ENCODE measurements at regions not wholly inside any gene's neighbourhood (a gene's known extent, or its start where the extent isn't known, plus 50 kb on each side); places are given as distances from the start of the nearest gene placed in this dataset.

DNA sequence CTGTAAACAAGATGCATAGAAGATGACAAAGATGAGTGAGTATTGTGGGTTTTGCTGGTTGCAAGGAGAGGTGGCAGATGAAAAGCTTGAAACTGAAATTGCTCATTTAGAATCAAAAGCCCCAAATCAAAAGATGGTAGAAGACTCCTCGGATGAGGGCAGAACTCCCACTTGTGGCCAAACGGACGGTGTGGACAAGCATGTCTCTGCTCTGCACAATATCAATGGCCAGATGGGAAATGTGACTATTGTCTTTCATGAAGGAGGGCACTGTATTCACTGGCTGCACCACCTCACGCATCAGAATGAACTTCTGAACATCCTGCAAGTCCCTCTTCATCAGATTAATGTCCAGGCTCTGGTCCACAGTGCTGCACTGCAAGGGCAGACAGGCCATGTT lies 541.7 kb downstream of the MTRR start:
- ChIA-PET CTCF (no interaction called here), POLR2A (no interaction called here)
- Histone ChIP-seq H3K4me2 (no peak overlapping the region), H3K4me3 (ENCODE audit: low read depth in 2 of 2, low read length in 1 of 2) (no peak overlapping the region), H3K4me1 (ENCODE audit: control insufficient read depth in 1 of 2, insufficient read depth in 2 of 2, low read depth in 1 of 2, low read length in 1 of 2) (no peaks in the 10 kb centered on the region), H3K27me3 (ENCODE audit: insufficient read depth) (no peaks in the 10 kb centered on the region; the same call in 1 of the 2 replicates), H3K79me2 (ENCODE audit: insufficient read depth) (no peaks in the 10 kb centered on the region), H3K27ac (ENCODE audit: low read depth in 2 of 2, low read length in 1 of 2) (no peak overlapping the region), H3F3A (replicated peaks; ENCODE audit: insufficient read depth) (no peaks in the 10 kb centered on the region), H3K36me3 (replicated peaks in 1 of 2; ENCODE audit: control insufficient read depth in 1 of 2, insufficient read depth in 2 of 2, low read length in 1 of 2) (no peaks in the 10 kb centered on the region), H3K9ac (no peak overlapping the region), H4K20me1 (ENCODE audit: insufficient read depth) (no peaks in the 10 kb centered on the region), H2AFZ (ENCODE audit: low read depth) (no peak overlapping the region), H3K9me3 (no peaks in the 10 kb centered on the region), H3K9me2 (no peaks in the 10 kb centered on the region)
- TF ChIP-seq, protein P1, sequence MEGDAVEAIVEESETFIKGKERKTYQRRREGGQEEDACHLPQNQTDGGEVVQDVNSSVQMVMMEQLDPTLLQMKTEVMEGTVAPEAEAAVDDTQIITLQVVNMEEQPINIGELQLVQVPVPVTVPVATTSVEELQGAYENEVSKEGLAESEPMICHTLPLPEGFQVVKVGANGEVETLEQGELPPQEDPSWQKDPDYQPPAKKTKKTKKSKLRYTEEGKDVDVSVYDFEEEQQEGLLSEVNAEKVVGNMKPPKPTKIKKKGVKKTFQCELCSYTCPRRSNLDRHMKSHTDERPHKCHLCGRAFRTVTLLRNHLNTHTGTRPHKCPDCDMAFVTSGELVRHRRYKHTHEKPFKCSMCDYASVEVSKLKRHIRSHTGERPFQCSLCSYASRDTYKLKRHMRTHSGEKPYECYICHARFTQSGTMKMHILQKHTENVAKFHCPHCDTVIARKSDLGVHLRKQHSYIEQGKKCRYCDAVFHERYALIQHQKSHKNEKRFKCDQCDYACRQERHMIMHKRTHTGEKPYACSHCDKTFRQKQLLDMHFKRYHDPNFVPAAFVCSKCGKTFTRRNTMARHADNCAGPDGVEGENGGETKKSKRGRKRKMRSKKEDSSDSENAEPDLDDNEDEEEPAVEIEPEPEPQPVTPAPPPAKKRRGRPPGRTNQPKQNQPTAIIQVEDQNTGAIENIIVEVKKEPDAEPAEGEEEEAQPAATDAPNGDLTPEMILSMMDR (IDR thresholded peaks at IDR 0.05) = no peak
- TF ChIP-seq, protein P2, sequence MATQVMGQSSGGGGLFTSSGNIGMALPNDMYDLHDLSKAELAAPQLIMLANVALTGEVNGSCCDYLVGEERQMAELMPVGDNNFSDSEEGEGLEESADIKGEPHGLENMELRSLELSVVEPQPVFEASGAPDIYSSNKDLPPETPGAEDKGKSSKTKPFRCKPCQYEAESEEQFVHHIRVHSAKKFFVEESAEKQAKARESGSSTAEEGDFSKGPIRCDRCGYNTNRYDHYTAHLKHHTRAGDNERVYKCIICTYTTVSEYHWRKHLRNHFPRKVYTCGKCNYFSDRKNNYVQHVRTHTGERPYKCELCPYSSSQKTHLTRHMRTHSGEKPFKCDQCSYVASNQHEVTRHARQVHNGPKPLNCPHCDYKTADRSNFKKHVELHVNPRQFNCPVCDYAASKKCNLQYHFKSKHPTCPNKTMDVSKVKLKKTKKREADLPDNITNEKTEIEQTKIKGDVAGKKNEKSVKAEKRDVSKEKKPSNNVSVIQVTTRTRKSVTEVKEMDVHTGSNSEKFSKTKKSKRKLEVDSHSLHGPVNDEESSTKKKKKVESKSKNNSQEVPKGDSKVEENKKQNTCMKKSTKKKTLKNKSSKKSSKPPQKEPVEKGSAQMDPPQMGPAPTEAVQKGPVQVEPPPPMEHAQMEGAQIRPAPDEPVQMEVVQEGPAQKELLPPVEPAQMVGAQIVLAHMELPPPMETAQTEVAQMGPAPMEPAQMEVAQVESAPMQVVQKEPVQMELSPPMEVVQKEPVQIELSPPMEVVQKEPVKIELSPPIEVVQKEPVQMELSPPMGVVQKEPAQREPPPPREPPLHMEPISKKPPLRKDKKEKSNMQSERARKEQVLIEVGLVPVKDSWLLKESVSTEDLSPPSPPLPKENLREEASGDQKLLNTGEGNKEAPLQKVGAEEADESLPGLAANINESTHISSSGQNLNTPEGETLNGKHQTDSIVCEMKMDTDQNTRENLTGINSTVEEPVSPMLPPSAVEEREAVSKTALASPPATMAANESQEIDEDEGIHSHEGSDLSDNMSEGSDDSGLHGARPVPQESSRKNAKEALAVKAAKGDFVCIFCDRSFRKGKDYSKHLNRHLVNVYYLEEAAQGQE (IDR thresholded peaks at IDR 0.05; ENCODE audit: low read depth, low read length) = no peak
- TF ChIP-seq EZH2phosphoT487 (IDR thresholded peaks at IDR 0.05; ENCODE audit: borderline replicate concordance, low read depth) (no peak), FOSL2 (IDR thresholded peaks at IDR 0.05; ENCODE audit: borderline replicate concordance, low read depth) (no peak), CHD2 (IDR thresholded peaks at IDR 0.05; ENCODE audit: low read length, partially characterized antibody) (no peak), TEAD4 (IDR thresholded peaks at IDR 0.05; ENCODE audit: borderline replicate concordance, insufficient read depth) (no peak), RCOR1 (IDR thresholded peaks at IDR 0.05; ENCODE audit: low read length) (no peak), IRF3 (IDR thresholded peaks at IDR 0.05; ENCODE audit: low read depth, low read length) (no peak), SMC3 (IDR thresholded peaks at IDR 0.05; ENCODE audit: low read depth, low read length) (no peak), FOXM1 (IDR thresholded peaks at IDR 0.05; ENCODE audit: low read depth) (no peak), MXI1 (IDR thresholded peaks at IDR 0.05; ENCODE audit: low read depth, low read length) (no peak), MEF2A (IDR thresholded peaks at IDR 0.05; ENCODE audit: borderline replicate concordance, low read depth) (no peak)
- TF ChIP-seq, protein P3, sequence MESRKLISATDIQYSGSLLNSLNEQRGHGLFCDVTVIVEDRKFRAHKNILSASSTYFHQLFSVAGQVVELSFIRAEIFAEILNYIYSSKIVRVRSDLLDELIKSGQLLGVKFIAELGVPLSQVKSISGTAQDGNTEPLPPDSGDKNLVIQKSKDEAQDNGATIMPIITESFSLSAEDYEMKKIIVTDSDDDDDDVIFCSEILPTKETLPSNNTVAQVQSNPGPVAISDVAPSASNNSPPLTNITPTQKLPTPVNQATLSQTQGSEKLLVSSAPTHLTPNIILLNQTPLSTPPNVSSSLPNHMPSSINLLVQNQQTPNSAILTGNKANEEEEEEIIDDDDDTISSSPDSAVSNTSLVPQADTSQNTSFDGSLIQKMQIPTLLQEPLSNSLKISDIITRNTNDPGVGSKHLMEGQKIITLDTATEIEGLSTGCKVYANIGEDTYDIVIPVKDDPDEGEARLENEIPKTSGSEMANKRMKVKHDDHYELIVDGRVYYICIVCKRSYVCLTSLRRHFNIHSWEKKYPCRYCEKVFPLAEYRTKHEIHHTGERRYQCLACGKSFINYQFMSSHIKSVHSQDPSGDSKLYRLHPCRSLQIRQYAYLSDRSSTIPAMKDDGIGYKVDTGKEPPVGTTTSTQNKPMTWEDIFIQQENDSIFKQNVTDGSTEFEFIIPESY (IDR thresholded peaks at IDR 0.05; ENCODE audit: borderline replicate concordance, low read depth) = no peak
- no peak for DNase-seq
- WGBS (ENCODE audit: low lambda C conversion rate) = 5% methylated on average over 4 of the region's 4 CpGs

Measured in SK-N-SH (cell line).